ENCODE measurements at regions not wholly inside any gene's neighbourhood (a gene's known extent, or its start where the extent isn't known, plus 50 kb on each side); places are given as distances from the start of the nearest gene placed in this dataset.
"Not testable (repeated sequence)": the region's sequence is repeated elsewhere in the genome, so short reads cannot be mapped to it uniquely, and the experiment has no call there.

- no peak for DNase-seq (ENCODE audit: low read depth)
- no peak for TF ChIP-seq CTCF (conservative IDR thresholded peaks at IDR 0.05; ENCODE audit: low read depth, low read length)
These were observed 111.8 kb upstream of the KLHL13 start for GRCh38 chrX:118228456-118228855.

GRCh38 chrX:118231464-118231863 is 114.4 kb upstream of the WDR44 start:
- H3K4me3 ChIP-seq (ENCODE audit: low read depth, low read length), result no peak overlapping the region
- no peak for TF ChIP-seq CTCF (conservative IDR thresholded peaks at IDR 0.05; ENCODE audit: low read depth, low read length)
- DNase-seq (ENCODE audit: low read depth), result no peak

More at GRCh38 chrX:118228456-118228855, 111.8 kb upstream of the KLHL13 start:
- no peak overlapping the region for H3K4me3 ChIP-seq (ENCODE audit: low read depth, low read length)

- TF ChIP-seq CTCF (conservative IDR thresholded peaks at IDR 0.05; ENCODE audit: low read depth, low read length), result no peak
- no peak for DNase-seq (ENCODE audit: low read depth)
- H3K4me3 ChIP-seq (ENCODE audit: low read depth, low read length), result no peak overlapping the region
These were observed 106.6 kb upstream of the WDR44 start for GRCh38 chrX:118239178-118239870.

GRCh38 chrX:118239913-118240698 is 105.8 kb upstream of the WDR44 start:
- no peak overlapping the region for H3K4me3 ChIP-seq (ENCODE audit: low read depth, low read length)
- no peak for DNase-seq (ENCODE audit: low read depth)

GRCh38 chrX:118246961-118247360 is 98.9 kb upstream of the WDR44 start:
- DNase-seq (ENCODE audit: low read depth); H3K4me3 ChIP-seq (ENCODE audit: low read depth, low read length): not testable (repeated sequence)

More at GRCh38 chrX:118239913-118240698, 105.8 kb upstream of the WDR44 start:
- no peak for TF ChIP-seq CTCF (conservative IDR thresholded peaks at IDR 0.05; ENCODE audit: low read depth, low read length)

GRCh38 chrX:118249146-118249545 is 96.8 kb upstream of the WDR44 start:
- H3K4me3 ChIP-seq (ENCODE audit: low read depth, low read length), result no peak overlapping the region
- no peak for TF ChIP-seq CTCF (conservative IDR thresholded peaks at IDR 0.05; ENCODE audit: low read depth, low read length)
- DNase-seq (ENCODE audit: low read depth), result no peak

GRCh38 chrX:118250445-118250844 is 95.5 kb upstream of the WDR44 start:
- TF ChIP-seq CTCF (conservative IDR thresholded peaks at IDR 0.05; ENCODE audit: low read depth, low read length), result no peak
- no peak for DNase-seq (ENCODE audit: low read depth)

More at GRCh38 chrX:118250445-118250844, 95.5 kb upstream of the WDR44 start:
- no peak overlapping the region for H3K4me3 ChIP-seq (ENCODE audit: low read depth, low read length)
